ENCODE measurements at regions not wholly inside any gene's neighbourhood (a gene's known extent, or its start where the extent isn't known, plus 50 kb on each side); places are given as distances from the start of the nearest gene placed in this dataset.

GRCh38 chr1:81556968-81557367 lies 243.8 kb upstream of the ADGRL2 start:
- no peak for DNase-seq (ENCODE audit: low read depth, low spot score)
- no peak overlapping the region for H3K4me3 ChIP-seq
- H3K27ac ChIP-seq: no peak overlapping the region
- TF ChIP-seq POLR2AphosphoS5 (IDR thresholded peaks at IDR 0.05; ENCODE audit: borderline replicate concordance, low read depth, low read length): no peak
- no peak for TF ChIP-seq EZH2 (IDR thresholded peaks at IDR 0.05)
- no peak for TF ChIP-seq FOXP2 (optimal IDR thresholded peaks at IDR 0.05; ENCODE audit: control extremely low read depth, extremely low read length, insufficient read depth)
- no peaks in the 10 kb centered on the region for H3K9me3 ChIP-seq (ENCODE audit: low read depth, low read length)
- no peak overlapping the region for H3K9ac ChIP-seq (ENCODE audit: insufficient read length)
- no peaks in the 10 kb centered on the region for H3K36me3 ChIP-seq (ENCODE audit: insufficient read depth, low read length)

- no peaks in the 10 kb centered on the region for H3K36me3 ChIP-seq (ENCODE audit: insufficient read depth, low read length)
- no peak overlapping the region for H3K4me3 ChIP-seq
- H3K27ac ChIP-seq: no peak overlapping the region
- TF ChIP-seq EZH2 (IDR thresholded peaks at IDR 0.05): no peak
- TF ChIP-seq FOXP2 (optimal IDR thresholded peaks at IDR 0.05; ENCODE audit: control extremely low read depth, extremely low read length, insufficient read depth): no peak
- TF ChIP-seq POLR2AphosphoS5 (IDR thresholded peaks at IDR 0.05; ENCODE audit: borderline replicate concordance, low read depth, low read length): no peak
- no peak overlapping the region for H3K9ac ChIP-seq (ENCODE audit: insufficient read length)
- H3K9me3 ChIP-seq (ENCODE audit: low read depth, low read length): no peaks in the 10 kb centered on the region
- DNase-seq (ENCODE audit: low read depth, low spot score): no peak
Measured at GRCh38 chr1:81554534-81554933, 246.2 kb upstream of the ADGRL2 start.

GRCh38 chr1:81554108-81554507 lies 246.6 kb upstream of the ADGRL2 start:
- H3K9ac ChIP-seq (ENCODE audit: insufficient read length): no peak overlapping the region
- H3K36me3 ChIP-seq (ENCODE audit: insufficient read depth, low read length): no peaks in the 10 kb centered on the region
- no peak for DNase-seq (ENCODE audit: low read depth, low spot score)
- TF ChIP-seq FOXP2 (optimal IDR thresholded peaks at IDR 0.05; ENCODE audit: control extremely low read depth, extremely low read length, insufficient read depth): no peak
- no peak for TF ChIP-seq EZH2 (IDR thresholded peaks at IDR 0.05)
- TF ChIP-seq POLR2AphosphoS5 (IDR thresholded peaks at IDR 0.05; ENCODE audit: borderline replicate concordance, low read depth, low read length): no peak
- H3K9me3 ChIP-seq (ENCODE audit: low read depth, low read length): no peaks in the 10 kb centered on the region
- no peak overlapping the region for H3K4me3 ChIP-seq
- no peak overlapping the region for H3K27ac ChIP-seq

- no peak overlapping the region for H3K9ac ChIP-seq (ENCODE audit: insufficient read length)
- DNase-seq (ENCODE audit: low read depth, low spot score): no peak
- no peak overlapping the region for H3K27ac ChIP-seq
Measured at GRCh38 chr1:81553503-81553902, 247.2 kb upstream of the ADGRL2 start.

GRCh38 chr1:81551946-81552345 lies 248.8 kb upstream of the ADGRL2 start:
- no peak for DNase-seq (ENCODE audit: low read depth, low spot score)
- Histone ChIP-seq H3K27ac (no peak overlapping the region), H3K4me3 (no peak overlapping the region), H3K36me3 (ENCODE audit: insufficient read depth, low read length) (no peaks in the 10 kb centered on the region), H3K9me3 (ENCODE audit: low read depth, low read length) (no peaks in the 10 kb centered on the region), H3K9ac (ENCODE audit: insufficient read length) (no peak overlapping the region)
- no peak for TF ChIP-seq POLR2AphosphoS5 (IDR thresholded peaks at IDR 0.05; ENCODE audit: borderline replicate concordance, low read depth, low read length)
- TF ChIP-seq FOXP2 (optimal IDR thresholded peaks at IDR 0.05; ENCODE audit: control extremely low read depth, extremely low read length, insufficient read depth): no peak
- no peak for TF ChIP-seq EZH2 (IDR thresholded peaks at IDR 0.05)

More at GRCh38 chr1:81553503-81553902, 247.2 kb upstream of the ADGRL2 start:
- Histone ChIP-seq H3K36me3 (ENCODE audit: insufficient read depth, low read length) (no peaks in the 10 kb centered on the region), H3K4me3 (no peak overlapping the region), H3K9me3 (ENCODE audit: low read depth, low read length) (no peaks in the 10 kb centered on the region)
- TF ChIP-seq EZH2 (IDR thresholded peaks at IDR 0.05): no peak
- TF ChIP-seq FOXP2 (optimal IDR thresholded peaks at IDR 0.05; ENCODE audit: control extremely low read depth, extremely low read length, insufficient read depth): no peak
- no peak for TF ChIP-seq POLR2AphosphoS5 (IDR thresholded peaks at IDR 0.05; ENCODE audit: borderline replicate concordance, low read depth, low read length)

- Histone ChIP-seq H3K9ac (ENCODE audit: insufficient read length) (no peak overlapping the region), H3K4me3 (no peak overlapping the region), H3K27ac (no peak overlapping the region), H3K9me3 (ENCODE audit: low read depth, low read length) (no peaks in the 10 kb centered on the region), H3K36me3 (ENCODE audit: insufficient read depth, low read length) (no peaks in the 10 kb centered on the region)
- DNase-seq (ENCODE audit: low read depth, low spot score): no peak
- TF ChIP-seq POLR2AphosphoS5 (IDR thresholded peaks at IDR 0.05; ENCODE audit: borderline replicate concordance, low read depth, low read length) (no peak), FOXP2 (optimal IDR thresholded peaks at IDR 0.05; ENCODE audit: control extremely low read depth, extremely low read length, insufficient read depth) (no peak), EZH2 (IDR thresholded peaks at IDR 0.05) (no peak)
Measured at GRCh38 chr1:81550753-81551152, 250.0 kb upstream of the ADGRL2 start.

GRCh38 chr1:81549588-81550127 lies 251.1 kb upstream of the ADGRL2 start:
- Histone ChIP-seq H3K9ac (ENCODE audit: insufficient read length) (no peak overlapping the region), H3K4me3 (no peak overlapping the region), H3K9me3 (ENCODE audit: low read depth, low read length) (no peaks in the 10 kb centered on the region), H3K27ac (no peak overlapping the region), H3K36me3 (ENCODE audit: insufficient read depth, low read length) (no peaks in the 10 kb centered on the region)
- TF ChIP-seq FOXP2 (optimal IDR thresholded peaks at IDR 0.05; ENCODE audit: control extremely low read depth, extremely low read length, insufficient read depth) (no peak), POLR2AphosphoS5 (IDR thresholded peaks at IDR 0.05; ENCODE audit: borderline replicate concordance, low read depth, low read length) (no peak), EZH2 (IDR thresholded peaks at IDR 0.05) (no peak)
- DNase-seq (ENCODE audit: low read depth, low spot score): peak; percentile 24

GRCh38 chr1:81548918-81549587 lies 251.7 kb upstream of the ADGRL2 start:
- Histone ChIP-seq H3K9ac (ENCODE audit: insufficient read length) (no peak overlapping the region), H3K36me3 (ENCODE audit: insufficient read depth, low read length) (no peaks in the 10 kb centered on the region), H3K4me3 (no peak overlapping the region), H3K9me3 (ENCODE audit: low read depth, low read length) (no peaks in the 10 kb centered on the region), H3K27ac (no peak overlapping the region)
- TF ChIP-seq FOXP2 (optimal IDR thresholded peaks at IDR 0.05; ENCODE audit: control extremely low read depth, extremely low read length, insufficient read depth): no peak
- TF ChIP-seq EZH2 (IDR thresholded peaks at IDR 0.05): no peak
- TF ChIP-seq POLR2AphosphoS5 (IDR thresholded peaks at IDR 0.05; ENCODE audit: borderline replicate concordance, low read depth, low read length): no peak
- DNase-seq (ENCODE audit: low read depth, low spot score): no peak

Data from SK-N-MC (cell line).